CD8-positive, alpha-beta memory T cell (primary cell): ENCODE measurements at regions not wholly inside any gene's neighbourhood (a gene's known extent, or its start where the extent isn't known, plus 50 kb on each side); places are given as distances from the start of the nearest gene placed in this dataset.

Experiments used
- CTCF ChIA-PET: fragments of 350-600 bp; sonication (Branson Sonifier 250); formaldehyde crosslinking; loops from one replicate; lab custom pipeline; 2021; ENCODE audit warnings: antibody characterized with exemption; lab: Charles Lee
- POLR2A ChIA-PET: fragments of 350-600 bp; sonication (Branson Sonifier 250); formaldehyde crosslinking; loops from one replicate; lab custom pipeline; 2021; ENCODE audit warnings: antibody characterized with exemption; lab: Charles Lee
- DNase-seq, 5 donors: peaks; one replicate each; pipeline versions ENCODE4 v3.0.0 to v3.0.0-alpha.2; 2020 to 2022; ENCODE audit warnings: mixed read lengths in 1 of 5
- H3K27ac ChIP-seq: one replicate; pipeline ENCODE4 v1.7.0; 2013; ENCODE audit warnings: low read depth, mild to moderate bottlenecking, low read length, moderate library complexity
- H3K27me3 ChIP-seq: 2 replicates; pipeline ENCODE4 v1.7.0; 2013; ENCODE audit warnings: low read length, mild to moderate bottlenecking; ENCODE audit not compliant: insufficient read depth, poor library complexity, severe bottlenecking
- H3K36me3 ChIP-seq: 2 replicates; pipeline ENCODE4 v1.7.0; 2013; ENCODE audit warnings: mild to moderate bottlenecking, low read length, moderate library complexity; ENCODE audit not compliant: insufficient read depth
- H3K4me1 ChIP-seq: 2 replicates; pipeline ENCODE4 v1.7.0; 2013; ENCODE audit warnings: mild to moderate bottlenecking, low read length, moderate library complexity; ENCODE audit not compliant: insufficient read depth
- H3K4me3 ChIP-seq: 2 replicates; pipeline ENCODE4 v1.7.0; 2013; ENCODE audit warnings: mild to moderate bottlenecking, low read length
- H3K9me3 ChIP-seq: 2 replicates; pipeline ENCODE4 v1.7.0; 2013; ENCODE audit warnings: mild to moderate bottlenecking, low read length
- H3K27ac Mint-ChIP-seq, 8 donors: one replicate each; pipeline ENCODE4 v1.8.0; 2020 to 2021; ENCODE audit warnings: mixed read lengths in 8 of 8, mild to moderate bottlenecking in 6 of 8, inconsistent platforms in 3 of 8, moderate library complexity in 3 of 8
- H3K27me3 Mint-ChIP-seq, 2 donors: one replicate each; pipeline ENCODE4 v1.8.0; 2020 to 2021; ENCODE audit warnings: mixed read lengths in 2 of 2, mild to moderate bottlenecking in 1 of 2, moderate library complexity in 1 of 2
- H3K36me3 Mint-ChIP-seq, 3 donors: one replicate each; pipeline ENCODE4 v1.8.0; 2020 to 2021; ENCODE audit warnings: mixed read lengths in 3 of 3, inconsistent platforms in 1 of 3, mild to moderate bottlenecking in 1 of 3
- H3K4me1 Mint-ChIP-seq, 3 donors: one replicate each; pipeline ENCODE4 v1.8.0; 2020 to 2021; ENCODE audit warnings: mixed read lengths in 3 of 3, inconsistent platforms in 1 of 3, mild to moderate bottlenecking in 1 of 3
- H3K4me3 Mint-ChIP-seq, 7 donors: one replicate each; pipeline ENCODE4 v1.8.0; 2020 to 2021; ENCODE audit warnings: mixed read lengths in 7 of 7, mild to moderate bottlenecking in 6 of 7, moderate library complexity in 4 of 7, inconsistent platforms in 2 of 7
- H3K9me3 Mint-ChIP-seq, 5 donors: one replicate each; pipeline ENCODE4 v1.8.0; 2020 to 2022; ENCODE audit warnings: mixed read lengths in 5 of 5, mild to moderate bottlenecking in 3 of 5, moderate library complexity in 2 of 5, inconsistent platforms in 1 of 5

DNA sequence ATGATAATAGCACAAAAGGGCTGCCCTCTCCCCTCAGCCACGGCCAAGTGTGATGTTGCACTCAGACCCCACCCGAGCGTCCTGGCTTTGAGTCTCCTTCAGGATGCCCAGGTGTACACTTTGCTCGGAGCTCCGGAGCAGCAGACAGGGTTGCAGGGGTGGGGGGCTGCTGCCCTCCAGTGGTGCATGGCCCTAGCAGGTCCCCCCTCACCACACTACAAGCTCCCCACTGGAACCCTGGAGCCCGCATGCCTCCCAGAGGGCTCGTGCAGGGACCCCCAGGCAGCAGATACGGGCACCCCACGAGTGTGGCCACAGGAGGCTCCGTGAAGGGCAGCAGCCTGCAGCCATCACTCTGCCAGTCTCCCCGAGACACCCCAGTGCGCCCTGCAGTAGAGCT is 69.9 kb upstream of the C14orf180 start:
- Mint-ChIP-seq H3K27ac (no peak overlapping the region), H3K9me3 (peaks cover 0 to 3% (median 0%) of the 10 kb centered on the region in 5 donors), H3K27me3 (peaks cover 8 to 34% of the 10 kb centered on the region in 2 donors), H3K4me3 (no peak overlapping the region), H3K36me3 (no peaks in the 10 kb centered on the region), H3K4me1 (no peaks in the 10 kb centered on the region)
- no peaks in the 10 kb centered on the region for H3K27me3 ChIP-seq
- H3K36me3 ChIP-seq, result no peaks in the 10 kb centered on the region
- H3K4me3 ChIP-seq, result no peak overlapping the region
- ChIA-PET CTCF (no interaction called here), POLR2A (no interaction called here)
- no peaks in the 10 kb centered on the region for H3K4me1 ChIP-seq
- DNase-seq, result peak in 1 of 5 donors; percentile 3
- no peaks in the 10 kb centered on the region for H3K9me3 ChIP-seq
- H3K27ac ChIP-seq, result no peak overlapping the region

DNA sequence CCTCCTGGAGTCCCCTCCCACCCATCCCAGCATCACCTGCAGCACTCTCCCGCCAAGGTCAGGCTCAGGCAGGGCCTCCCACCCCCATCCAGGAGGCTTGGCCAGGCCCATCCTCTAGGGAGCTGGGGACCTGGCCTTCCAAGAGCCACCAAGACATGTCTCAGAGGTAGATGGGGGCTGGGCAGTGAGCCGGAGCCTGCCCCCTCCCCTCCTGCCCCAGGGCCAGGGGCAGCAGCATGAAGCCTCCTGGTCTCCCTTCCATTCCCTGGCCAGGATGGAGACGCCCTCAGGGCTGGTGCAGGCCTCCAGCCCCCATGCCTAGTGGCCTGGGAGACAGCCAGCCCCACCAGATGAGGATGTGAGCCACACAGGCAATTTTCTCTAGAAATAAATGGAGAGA is 69.3 kb upstream of the C14orf180 start:
- CTCF ChIA-PET, result no interaction called here
- no peak overlapping the region for H3K27ac Mint-ChIP-seq
- peaks cover 8 to 34% of the 10 kb centered on the region in 2 donors for H3K27me3 Mint-ChIP-seq

DNA sequence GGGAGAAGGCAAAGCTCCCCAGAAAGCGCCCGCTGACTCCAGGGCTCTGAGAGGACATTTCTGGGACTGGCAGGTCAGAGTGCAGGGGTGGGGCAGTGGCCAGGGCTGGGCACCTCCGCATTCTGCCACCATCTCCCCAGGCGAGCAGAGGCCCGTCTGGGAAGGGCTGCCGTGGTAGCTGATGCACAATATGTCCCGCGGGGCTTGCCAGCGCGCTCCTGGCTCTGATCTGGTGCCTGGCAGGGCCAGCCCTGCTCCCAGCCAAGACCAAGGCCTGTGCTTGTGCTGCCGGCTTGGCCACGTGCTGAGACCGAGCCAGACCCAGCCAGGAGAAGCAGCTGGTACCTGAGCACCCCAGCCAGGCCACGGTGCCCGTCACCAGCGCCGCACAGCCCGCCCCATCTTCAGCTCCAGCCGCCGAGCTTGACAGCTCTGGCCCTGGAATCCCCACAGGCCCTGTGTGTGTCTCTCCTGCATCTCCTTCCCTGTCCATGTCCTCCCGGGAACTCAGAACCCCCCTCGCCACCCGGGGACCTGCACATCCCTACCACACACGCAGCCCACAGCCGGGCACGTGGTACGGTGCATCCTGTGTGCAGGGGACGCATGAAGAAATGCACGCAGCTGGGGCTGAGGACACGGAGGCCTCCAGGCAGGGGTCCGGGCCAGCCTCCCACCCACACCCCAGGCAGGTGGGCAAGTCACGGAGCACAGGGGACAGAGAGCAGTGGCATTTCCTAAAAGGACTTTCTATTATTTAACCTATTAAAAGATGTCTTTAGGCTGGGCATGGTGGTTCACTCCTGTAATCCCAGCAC is 68.6 kb upstream of the C14orf180 start:
- Histone ChIP-seq H3K4me3 (no peak overlapping the region), H3K27me3 (no peaks in the 10 kb centered on the region), H3K4me1 (no peaks in the 10 kb centered on the region), H3K9me3 (no peaks in the 10 kb centered on the region), H3K36me3 (no peaks in the 10 kb centered on the region), H3K27ac (no peak overlapping the region)
- Mint-ChIP-seq H3K9me3 (peaks cover 0 to 5% (median 0%) of the 10 kb centered on the region in 5 donors), H3K4me1 (no peaks in the 10 kb centered on the region), H3K4me3 (no peak overlapping the region), H3K27ac (no peak overlapping the region), H3K27me3 (peaks cover 8 to 34% of the 10 kb centered on the region in 2 donors), H3K36me3 (no peaks in the 10 kb centered on the region)
- POLR2A ChIA-PET, result no interaction called here
- no peak for DNase-seq
- CTCF ChIA-PET, result no interaction called here

More for the DNA sequence above, 69.3 kb upstream of the C14orf180 start:
- Histone ChIP-seq H3K27ac (no peak overlapping the region), H3K36me3 (no peaks in the 10 kb centered on the region), H3K27me3 (no peaks in the 10 kb centered on the region), H3K9me3 (no peaks in the 10 kb centered on the region), H3K4me1 (no peaks in the 10 kb centered on the region), H3K4me3 (no peak overlapping the region)
- Mint-ChIP-seq H3K36me3 (no peaks in the 10 kb centered on the region), H3K9me3 (peaks cover 0 to 5% (median 0%) of the 10 kb centered on the region in 5 donors), H3K4me1 (no peaks in the 10 kb centered on the region), H3K4me3 (no peak overlapping the region)
- no peak for DNase-seq
- POLR2A ChIA-PET, result no interaction called here

DNA sequence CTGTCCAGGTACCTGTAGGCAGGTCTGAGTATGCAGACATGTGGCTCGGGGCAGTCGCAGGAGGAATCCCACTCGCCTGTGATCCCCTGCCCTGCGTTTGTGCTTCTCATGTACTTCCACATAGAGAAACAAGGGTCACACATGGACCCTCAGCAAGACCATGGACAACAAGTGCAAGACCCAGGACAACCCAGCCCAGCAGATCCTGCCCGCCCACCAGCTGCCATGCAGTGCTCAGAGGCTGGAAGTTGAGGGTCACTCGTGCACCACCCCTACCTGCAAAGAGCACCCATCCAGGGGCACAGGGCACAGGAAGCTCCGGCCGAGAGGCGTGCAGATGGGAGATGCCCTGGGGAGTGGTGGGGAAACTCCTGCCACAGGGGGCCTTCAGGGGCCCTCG is 67.5 kb upstream of the C14orf180 start:
- POLR2A ChIA-PET, result no interaction called here
- H3K36me3 Mint-ChIP-seq, result no peaks in the 10 kb centered on the region
- Histone ChIP-seq H3K36me3 (no peaks in the 10 kb centered on the region), H3K4me3 (no peak overlapping the region), H3K4me1 (no peaks in the 10 kb centered on the region), H3K27me3 (no peaks in the 10 kb centered on the region), H3K9me3 (no peaks in the 10 kb centered on the region), H3K27ac (no peak overlapping the region)
- H3K9me3 Mint-ChIP-seq, result peaks cover 0 to 5% (median 0%) of the 10 kb centered on the region in 5 donors
- peaks cover 7 to 30% of the 10 kb centered on the region in 2 donors for H3K27me3 Mint-ChIP-seq
- CTCF ChIA-PET, result no interaction called here
- H3K4me1 Mint-ChIP-seq, result no peaks in the 10 kb centered on the region
- no peak overlapping the region for H3K27ac Mint-ChIP-seq
- DNase-seq, result no peak
- no peak overlapping the region for H3K4me3 Mint-ChIP-seq

DNA sequence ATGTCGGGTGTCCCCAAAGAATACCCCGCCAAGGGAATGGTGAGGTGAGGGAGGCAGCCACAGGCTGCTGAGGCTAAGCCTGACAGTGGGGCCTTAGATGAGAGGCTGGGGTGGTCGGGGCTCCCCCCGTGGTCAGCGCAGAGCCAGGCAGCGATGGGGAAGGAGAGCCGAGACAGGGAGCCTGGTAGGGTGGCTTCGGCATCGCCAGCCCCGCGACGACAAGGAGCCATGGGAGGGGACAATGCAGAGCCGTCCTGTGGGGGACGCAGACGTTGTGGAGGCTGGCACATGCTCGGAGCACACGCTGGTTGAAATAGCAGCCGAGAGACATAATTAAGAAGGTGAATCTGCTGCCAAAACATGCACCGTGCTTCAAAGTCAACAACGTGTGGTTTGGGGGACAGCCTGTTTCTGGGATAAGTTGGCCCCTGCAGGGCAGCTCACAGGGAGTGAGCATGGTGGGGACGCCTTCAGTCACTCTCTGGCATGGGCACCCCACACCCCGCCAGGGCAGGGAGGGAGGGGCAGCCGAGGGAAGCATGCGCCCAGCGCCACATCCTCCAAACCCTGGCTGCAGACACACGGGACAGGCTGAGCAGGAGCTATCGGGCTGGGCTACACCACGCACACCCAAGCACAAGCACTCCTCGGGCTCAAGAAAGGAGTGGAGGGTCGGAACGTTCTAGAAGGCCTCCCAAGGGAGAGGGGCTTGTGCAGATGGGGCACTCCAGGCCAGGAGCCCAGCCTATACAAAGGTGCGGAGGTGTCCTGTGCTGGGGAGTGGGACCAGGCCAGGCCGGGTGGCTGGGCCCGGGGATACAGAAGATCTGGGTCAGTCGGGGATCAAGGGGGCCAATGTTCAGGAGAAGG is 66.6 kb upstream of the C14orf180 start:
- H3K4me3 Mint-ChIP-seq, result no peak overlapping the region
- H3K4me1 ChIP-seq, result no peaks in the 10 kb centered on the region
- H3K36me3 Mint-ChIP-seq, result no peaks in the 10 kb centered on the region
- H3K9me3 Mint-ChIP-seq, result peaks cover 0 to 6% (median 0%) of the 10 kb centered on the region in 5 donors
- ChIA-PET CTCF (no interaction called here), POLR2A (no interaction called here)
- no peaks in the 10 kb centered on the region for H3K9me3 ChIP-seq
- no peaks in the 10 kb centered on the region for H3K4me1 Mint-ChIP-seq
- no peak overlapping the region for H3K4me3 ChIP-seq
- no peak for DNase-seq
- no peak overlapping the region for H3K27ac ChIP-seq
- H3K27ac Mint-ChIP-seq, result no peak overlapping the region
- H3K27me3 ChIP-seq, result no peaks in the 10 kb centered on the region
- H3K36me3 ChIP-seq, result no peaks in the 10 kb centered on the region
- peaks cover 4 to 20% of the 10 kb centered on the region in 2 donors for H3K27me3 Mint-ChIP-seq

DNA sequence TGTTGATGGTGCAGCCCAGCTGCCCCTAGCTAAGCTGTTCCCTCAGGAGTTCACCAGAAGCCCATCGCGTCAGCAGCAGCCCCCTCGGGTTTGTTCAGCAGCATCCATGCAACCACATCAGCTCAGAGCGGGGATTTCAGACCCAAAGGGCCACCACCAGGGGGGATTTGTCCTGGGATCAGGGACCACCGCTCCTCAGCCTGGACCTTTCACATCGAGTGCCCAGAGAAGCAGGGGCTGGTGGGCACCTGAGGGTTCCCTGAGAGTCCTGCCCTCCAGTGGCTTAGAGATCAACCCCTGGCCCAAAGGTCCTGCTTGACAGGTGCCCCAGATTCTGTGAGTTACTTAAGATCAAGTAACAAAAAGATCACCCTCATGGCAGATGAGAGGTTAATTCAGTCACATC is 65.9 kb upstream of the C14orf180 start:
- Histone ChIP-seq H3K27me3 (no peaks in the 10 kb centered on the region), H3K9me3 (no peaks in the 10 kb centered on the region), H3K4me1 (no peaks in the 10 kb centered on the region), H3K36me3 (no peaks in the 10 kb centered on the region), H3K4me3 (no peak overlapping the region), H3K27ac (no peak overlapping the region)
- peaks cover 0 to 6% (median 0%) of the 10 kb centered on the region in 5 donors for H3K9me3 Mint-ChIP-seq
- ChIA-PET POLR2A (no interaction called here), CTCF (no interaction called here)
- no peak for DNase-seq
- peaks cover 3 to 14% of the 10 kb centered on the region in 2 donors for H3K27me3 Mint-ChIP-seq
- no peaks in the 10 kb centered on the region for H3K4me1 Mint-ChIP-seq
- H3K36me3 Mint-ChIP-seq, result no peaks in the 10 kb centered on the region
- H3K4me3 Mint-ChIP-seq, result no peak overlapping the region
- H3K27ac Mint-ChIP-seq, result no peak overlapping the region

DNA sequence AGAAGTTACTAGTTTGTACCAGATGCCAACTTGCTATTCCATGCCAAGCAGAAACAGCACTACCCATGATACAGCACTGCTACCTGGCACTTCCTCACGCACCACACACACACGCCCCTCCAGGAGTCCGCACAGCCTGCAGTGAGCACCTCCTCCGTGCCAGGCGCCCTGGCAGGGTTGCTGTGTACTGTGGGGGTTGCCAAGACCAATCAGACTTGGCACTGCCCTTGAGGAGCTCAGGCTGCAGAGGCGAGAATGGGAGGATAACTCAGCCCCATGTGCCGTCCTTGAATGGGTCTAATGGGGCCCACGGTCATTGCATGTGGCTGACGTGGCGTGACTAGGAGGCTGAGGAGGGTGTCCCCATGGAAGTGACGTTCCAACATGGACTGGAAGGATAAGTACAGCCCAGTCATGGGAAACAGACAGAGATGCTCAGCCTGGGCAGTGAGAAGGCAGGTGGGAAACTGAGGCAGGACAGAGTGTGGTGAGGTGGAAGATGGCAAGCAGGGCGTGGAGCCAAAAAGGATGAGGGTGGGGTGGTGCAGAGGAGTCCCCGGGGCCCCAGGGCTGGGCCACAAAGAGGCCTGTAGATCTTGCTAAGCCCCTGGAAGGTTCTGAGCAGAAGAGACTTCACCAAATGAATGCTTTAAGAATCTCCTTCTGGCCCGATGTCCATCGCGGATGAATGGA is 65.3 kb upstream of the C14orf180 start:
- ChIA-PET CTCF (no interaction called here), POLR2A (no interaction called here)
- no peak for DNase-seq
- no peaks in the 10 kb centered on the region for H3K36me3 ChIP-seq
- Mint-ChIP-seq H3K9me3 (peaks cover 0 to 6% (median 0%) of the 10 kb centered on the region in 5 donors), H3K27me3 (peaks cover 3 to 9% of the 10 kb centered on the region in 2 donors), H3K36me3 (no peaks in the 10 kb centered on the region), H3K4me3 (no peak overlapping the region), H3K4me1 (no peaks in the 10 kb centered on the region), H3K27ac (no peak overlapping the region)
- no peak overlapping the region for H3K27ac ChIP-seq
- H3K4me1 ChIP-seq, result no peaks in the 10 kb centered on the region
- no peaks in the 10 kb centered on the region for H3K27me3 ChIP-seq
- H3K9me3 ChIP-seq, result no peaks in the 10 kb centered on the region
- H3K4me3 ChIP-seq, result no peak overlapping the region
